ENCODE measurements at regions not wholly inside any gene's neighbourhood (a gene's known extent, or its start where the extent isn't known, plus 50 kb on each side); places are given as distances from the start of the nearest gene placed in this dataset.

DNA sequence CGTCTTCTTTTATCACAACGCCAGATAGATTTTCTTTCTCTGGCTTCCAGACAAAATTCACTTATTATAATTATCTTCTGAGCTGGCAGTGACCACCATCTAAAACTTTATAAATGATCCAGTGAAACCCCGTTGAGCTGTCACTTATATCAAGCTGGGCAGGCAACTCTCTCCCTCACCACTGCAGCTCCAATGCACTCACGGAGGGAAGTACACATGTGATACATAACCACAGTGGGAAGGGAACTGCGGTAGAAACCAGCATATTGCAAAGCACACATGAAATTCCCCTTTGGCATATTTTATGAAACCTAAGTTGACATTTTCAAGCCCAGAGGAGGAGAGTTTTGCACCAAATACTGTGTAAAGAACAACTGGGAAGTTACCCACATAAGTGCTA, 536.9 kb downstream of the HACE1 start:
- Histone ChIP-seq H3K27ac (replicated peaks in 1 of 4) (no peak overlapping the region), H3K27me3 (no peaks in the 10 kb centered on the region), H3K4me1 (peaks cover 0 to 4% (median 2%) of the 10 kb centered on the region in 4 donors), H3K9me3 (no peaks in the 10 kb centered on the region), H3K36me3 (no peaks in the 10 kb centered on the region), H3K4me3 (no peak overlapping the region)
- intact Hi-C loops (cut with DNase I) = no loop called here
- no peak for DNase-seq (ENCODE audit: extremely low spot score)
- WGBS = 72% methylated on average over 5 of the region's 5 CpGs
- TF ChIP-seq POLR2AphosphoS5 (IDR thresholded peaks at IDR 0.05) (no peak), EP300 (IDR thresholded peaks at IDR 0.05) (no peak), POLR2A (IDR thresholded peaks at IDR 0.05; ENCODE audit: low read depth) (no peak)
- TF ChIP-seq, protein P1, sequence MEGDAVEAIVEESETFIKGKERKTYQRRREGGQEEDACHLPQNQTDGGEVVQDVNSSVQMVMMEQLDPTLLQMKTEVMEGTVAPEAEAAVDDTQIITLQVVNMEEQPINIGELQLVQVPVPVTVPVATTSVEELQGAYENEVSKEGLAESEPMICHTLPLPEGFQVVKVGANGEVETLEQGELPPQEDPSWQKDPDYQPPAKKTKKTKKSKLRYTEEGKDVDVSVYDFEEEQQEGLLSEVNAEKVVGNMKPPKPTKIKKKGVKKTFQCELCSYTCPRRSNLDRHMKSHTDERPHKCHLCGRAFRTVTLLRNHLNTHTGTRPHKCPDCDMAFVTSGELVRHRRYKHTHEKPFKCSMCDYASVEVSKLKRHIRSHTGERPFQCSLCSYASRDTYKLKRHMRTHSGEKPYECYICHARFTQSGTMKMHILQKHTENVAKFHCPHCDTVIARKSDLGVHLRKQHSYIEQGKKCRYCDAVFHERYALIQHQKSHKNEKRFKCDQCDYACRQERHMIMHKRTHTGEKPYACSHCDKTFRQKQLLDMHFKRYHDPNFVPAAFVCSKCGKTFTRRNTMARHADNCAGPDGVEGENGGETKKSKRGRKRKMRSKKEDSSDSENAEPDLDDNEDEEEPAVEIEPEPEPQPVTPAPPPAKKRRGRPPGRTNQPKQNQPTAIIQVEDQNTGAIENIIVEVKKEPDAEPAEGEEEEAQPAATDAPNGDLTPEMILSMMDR (IDR thresholded peaks at IDR 0.05) = no peak

DNA sequence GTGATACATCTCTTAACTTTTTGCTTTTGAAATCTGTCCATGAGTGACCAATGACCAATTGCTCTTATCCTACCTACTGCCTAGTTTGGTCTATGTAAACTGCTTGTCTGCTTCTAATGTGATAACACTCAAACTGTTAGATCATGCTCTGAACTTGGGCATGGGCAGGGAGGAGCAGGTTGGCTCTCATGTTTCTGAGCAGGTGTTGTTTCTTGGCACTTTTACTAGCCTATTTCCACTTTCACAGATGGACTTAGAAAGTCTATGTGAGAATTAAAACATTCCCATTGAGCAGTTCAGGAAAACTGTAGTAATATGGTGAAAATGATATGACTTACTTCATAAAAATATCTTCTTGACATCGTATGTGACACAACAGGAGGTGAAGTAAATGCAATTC, 538.4 kb downstream of the HACE1 start:
- Histone ChIP-seq H3K27ac (replicated peaks in 1 of 4) (no peak overlapping the region), H3K27me3 (no peaks in the 10 kb centered on the region), H3K9me3 (no peaks in the 10 kb centered on the region), H3K4me1 (peaks cover 0 to 4% (median 2%) of the 10 kb centered on the region in 4 donors), H3K4me3 (no peak overlapping the region), H3K36me3 (no peaks in the 10 kb centered on the region)
- TF ChIP-seq POLR2AphosphoS5 (IDR thresholded peaks at IDR 0.05) = no peak
- TF ChIP-seq, protein P1 (IDR thresholded peaks at IDR 0.05) = no peak
- TF ChIP-seq POLR2A (IDR thresholded peaks at IDR 0.05; ENCODE audit: low read depth) = no peak
- TF ChIP-seq EP300 (IDR thresholded peaks at IDR 0.05) = no peak
- 79% methylated on average over 1 of the region's 1 CpG for WGBS
- no peak for DNase-seq (ENCODE audit: extremely low spot score)
- intact Hi-C loops (cut with DNase I) = no loop called here

DNA sequence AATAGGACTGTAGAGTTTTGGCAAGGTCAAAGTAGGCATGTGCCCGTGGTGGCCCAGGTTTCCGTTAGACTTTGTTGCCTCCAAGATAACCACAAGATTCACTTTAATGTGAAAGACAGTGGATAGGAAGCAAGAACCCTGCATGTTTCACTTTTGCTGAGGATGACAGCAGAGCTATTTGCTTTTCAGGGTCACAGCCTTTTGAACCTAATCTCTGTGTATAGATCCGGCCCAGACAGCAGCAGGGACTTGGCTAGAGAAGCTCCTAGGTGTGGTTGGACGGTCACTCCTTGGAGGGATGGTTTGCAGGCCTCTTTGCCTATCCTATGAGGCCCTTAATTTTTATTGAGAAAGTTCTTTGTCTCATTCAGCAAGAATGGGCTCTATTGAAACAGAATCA, 538.8 kb downstream of the HACE1 start:
- Histone ChIP-seq H3K27ac (replicated peaks in 1 of 4) (no peak overlapping the region), H3K27me3 (no peaks in the 10 kb centered on the region), H3K9me3 (no peaks in the 10 kb centered on the region), H3K36me3 (no peaks in the 10 kb centered on the region), H3K4me1 (peaks cover 0 to 4% (median 2%) of the 10 kb centered on the region in 4 donors), H3K4me3 (no peak overlapping the region)
- no peak for DNase-seq (ENCODE audit: extremely low spot score)
- TF ChIP-seq EP300 (IDR thresholded peaks at IDR 0.05) = no peak
- TF ChIP-seq POLR2A (IDR thresholded peaks at IDR 0.05; ENCODE audit: low read depth) = no peak
- TF ChIP-seq, protein P1 (IDR thresholded peaks at IDR 0.05) = no peak
- no peak for TF ChIP-seq POLR2AphosphoS5 (IDR thresholded peaks at IDR 0.05)
- intact Hi-C loops (cut with DNase I) = no loop called here
- 64% methylated on average over 4 of the region's 4 CpGs for WGBS

DNA sequence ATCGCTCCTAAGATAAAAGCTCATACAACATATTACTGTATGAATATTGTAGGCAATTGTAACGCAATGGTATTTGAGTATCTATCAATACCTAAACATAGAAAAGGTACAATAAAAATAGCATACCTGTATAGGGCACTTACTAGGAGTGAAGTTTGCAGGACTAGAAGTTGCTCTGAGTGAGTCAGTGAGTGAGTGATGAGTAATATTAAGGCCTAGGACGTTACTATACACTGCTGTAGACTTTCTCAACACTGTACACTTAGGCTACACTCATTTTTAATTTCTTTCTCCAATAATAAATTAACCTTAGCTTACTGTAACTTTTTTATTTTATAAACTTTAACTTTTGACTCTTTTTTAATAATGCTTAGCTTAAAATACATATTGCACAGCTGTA, 546.9 kb downstream of the HACE1 start:
- DNase-seq (ENCODE audit: extremely low spot score) = no peak

More for the DNA sequence above, 546.9 kb downstream of the HACE1 start:
- Histone ChIP-seq H3K4me1 (no peaks in the 10 kb centered on the region), H3K36me3 (no peaks in the 10 kb centered on the region), H3K9me3 (no peaks in the 10 kb centered on the region), H3K27me3 (no peaks in the 10 kb centered on the region), H3K27ac (replicated peaks in 1 of 4) (no peak overlapping the region), H3K4me3 (no peak overlapping the region)
- TF ChIP-seq, protein P1 (IDR thresholded peaks at IDR 0.05) = no peak
- TF ChIP-seq EP300 (IDR thresholded peaks at IDR 0.05) = no peak
- TF ChIP-seq POLR2A (IDR thresholded peaks at IDR 0.05; ENCODE audit: low read depth) = no peak
- no peak for TF ChIP-seq POLR2AphosphoS5 (IDR thresholded peaks at IDR 0.05)
- WGBS = 89% methylated on average over 3 of the region's 3 CpGs
- intact Hi-C loops (cut with DNase I) = no loop called here

Measured in esophagus muscularis mucosa (tissue), 4 donors.